ENCODE measurements at regions not wholly inside any gene's neighbourhood (a gene's known extent, or its start where the extent isn't known, plus 50 kb on each side); places are given as distances from the start of the nearest gene placed in this dataset.
A peak's percentile ranks its signal among the peaks of the same experiment; 100 is the strongest.

DNA sequence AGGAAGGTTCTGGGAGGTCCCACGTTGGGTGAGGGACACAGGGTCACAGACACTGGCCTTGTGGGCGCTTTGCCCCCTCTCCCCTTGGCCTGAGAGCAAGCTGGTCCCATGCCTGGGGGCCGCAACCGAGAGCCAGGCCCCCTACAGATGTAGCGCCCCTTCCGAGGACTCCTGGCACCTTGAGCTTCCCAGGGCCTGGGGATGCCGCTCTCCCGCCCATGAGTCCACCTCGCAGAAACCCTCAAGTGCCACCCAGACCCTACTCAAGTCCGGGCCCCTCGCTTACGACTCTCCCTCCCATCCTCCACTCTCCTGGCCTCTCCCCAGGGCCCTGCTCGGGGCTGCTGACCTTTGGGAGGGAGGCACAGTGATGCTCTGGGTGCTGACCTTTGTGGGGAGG, 204.0 kb downstream of the BRD1 start:
- Histone ChIP-seq H3K18ac (ENCODE audit: low read length) (peak overlapping the region; percentile 77), H2BK15ac (ENCODE audit: low read length) (peak overlapping the region; percentile 43), H3K4me2 (ENCODE audit: insufficient read depth, low read length, poor library complexity, severe bottlenecking) (no peak overlapping the region), H4K8ac (ENCODE audit: low read depth, low read length) (no peak overlapping the region), H3K23ac (ENCODE audit: low read depth, low read length, poor library complexity) (no peak overlapping the region), H3K27me3 (ENCODE audit: control insufficient read depth in 3 of 3, insufficient read depth in 3 of 3, low read depth in 1 of 3, low read length in 3 of 3) (peaks cover 0 to 53% (median 0%) of the 10 kb centered on the region in 3 experiments), H3K36me3 (replicated peaks in 1 of 2; ENCODE audit: control insufficient read depth in 2 of 2, insufficient read depth in 2 of 2, low read length in 2 of 2) (no peaks in the 10 kb centered on the region), H3K27ac (replicated peaks; ENCODE audit: low read length) (no peak overlapping the region), H3K4me3 (ENCODE audit: low read length in 2 of 2) (no peak overlapping the region), H3K79me1 (ENCODE audit: low read depth, low read length) (peaks cover 1% of the 10 kb centered on the region), H3K4me1 (ENCODE audit: control insufficient read depth in 2 of 2, insufficient read depth in 1 of 2, low read depth in 1 of 2, low read length in 2 of 2) (peaks cover 0 to 22% of the 10 kb centered on the region in 2 donors), H2BK5ac (ENCODE audit: low read length) (no peak overlapping the region), H2BK12ac (ENCODE audit: low read length) (peak overlapping the region; percentile 91), H3K14ac (ENCODE audit: low read length) (peak overlapping the region; percentile 95), H3K4ac (ENCODE audit: low read length) (no peak overlapping the region), H2BK120ac (ENCODE audit: low read depth, low read length) (no peak overlapping the region), H3K9me3 (replicated peaks in 1 of 2; ENCODE audit: control insufficient read depth in 2 of 2, insufficient read depth in 1 of 2, low read depth in 1 of 2, low read length in 2 of 2) (peaks cover 0 to 1% of the 10 kb centered on the region in 2 donors), H2AFZ (ENCODE audit: low read length) (no peak overlapping the region), H4K91ac (ENCODE audit: low read depth, low read length, poor library complexity) (no peak overlapping the region), H2AK5ac (ENCODE audit: low read depth, low read length) (peak overlapping the region; percentile 22), H3K9ac (ENCODE audit: low read depth, low read length, poor library complexity) (no peak overlapping the region)
- no CpG with 5 or more reads among the region's 13 CpGs for WGBS, 2 donors (ENCODE audit: extremely low coverage in 2 of 2, insufficient read length in 2 of 2, insufficient replicate concordance in 1 of 2)
- DNase-seq (ENCODE audit: low spot score), result no peak

- no peak overlapping the region for H2BK120ac ChIP-seq (ENCODE audit: low read depth, low read length)
- no peak for DNase-seq (ENCODE audit: low spot score)
- no CpG with 5 or more reads among the region's 8 CpGs for WGBS, 2 donors (ENCODE audit: extremely low coverage in 2 of 2, insufficient read length in 2 of 2, insufficient replicate concordance in 1 of 2)
These were observed 204.5 kb downstream of the BRD1 start for GRCh38 chr22:49623176-49623575.

GRCh38 chr22:49622241-49623105, 205.2 kb downstream of the BRD1 start:
- Histone ChIP-seq H3K14ac (ENCODE audit: low read length) (peak overlapping the region; percentile 78), H3K4me2 (ENCODE audit: insufficient read depth, low read length, poor library complexity, severe bottlenecking) (no peak overlapping the region), H3K9me3 (replicated peaks in 1 of 2; ENCODE audit: control insufficient read depth in 2 of 2, insufficient read depth in 1 of 2, low read depth in 1 of 2, low read length in 2 of 2) (peaks cover 0 to 1% of the 10 kb centered on the region in 2 donors), H2AK5ac (ENCODE audit: low read depth, low read length) (peak overlapping the region; percentile 99), H3K79me1 (ENCODE audit: low read depth, low read length) (peaks cover 1% of the 10 kb centered on the region), H3K23ac (ENCODE audit: low read depth, low read length, poor library complexity) (peak overlapping the region; percentile 2), H3K4me1 (ENCODE audit: control insufficient read depth in 2 of 2, insufficient read depth in 1 of 2, low read depth in 1 of 2, low read length in 2 of 2) (peaks cover 0 to 12% of the 10 kb centered on the region in 2 donors), H3K27me3 (ENCODE audit: control insufficient read depth in 3 of 3, insufficient read depth in 3 of 3, low read depth in 1 of 3, low read length in 3 of 3) (peaks cover 0 to 47% (median 0%) of the 10 kb centered on the region in 3 experiments), H3K9ac (ENCODE audit: low read depth, low read length, poor library complexity) (no peak overlapping the region), H2BK12ac (ENCODE audit: low read length) (peak overlapping the region; percentile 98), H2BK5ac (ENCODE audit: low read length) (no peak overlapping the region), H3K4ac (ENCODE audit: low read length) (peak overlapping the region; percentile 18), H3K18ac (ENCODE audit: low read length) (peak overlapping the region; percentile 78), H3K27ac (replicated peaks; ENCODE audit: low read length) (no peak overlapping the region), H3K4me3 (ENCODE audit: low read length in 2 of 2) (no peak overlapping the region), H4K8ac (ENCODE audit: low read depth, low read length) (no peak overlapping the region), H2AFZ (ENCODE audit: low read length) (no peak overlapping the region), H4K91ac (ENCODE audit: low read depth, low read length, poor library complexity) (no peak overlapping the region), H2BK120ac (ENCODE audit: low read depth, low read length) (peak overlapping the region; percentile 40), H3K36me3 (replicated peaks in 1 of 2; ENCODE audit: control insufficient read depth in 2 of 2, insufficient read depth in 2 of 2, low read length in 2 of 2) (no peaks in the 10 kb centered on the region), H2BK15ac (ENCODE audit: low read length) (peak overlapping the region; percentile 3)
- no peak for DNase-seq (ENCODE audit: low spot score)
- WGBS, 2 donors (ENCODE audit: extremely low coverage in 2 of 2, insufficient read length in 2 of 2, insufficient replicate concordance in 1 of 2), result no CpG with 5 or more reads among the region's 29 CpGs

More at GRCh38 chr22:49623176-49623575, 204.5 kb downstream of the BRD1 start:
- H2BK5ac ChIP-seq (ENCODE audit: low read length), result no peak overlapping the region
- no peak overlapping the region for H3K4ac ChIP-seq (ENCODE audit: low read length)
- H2BK12ac ChIP-seq (ENCODE audit: low read length), result peak overlapping the region; percentile 91
- no peak overlapping the region for H3K23ac ChIP-seq (ENCODE audit: low read depth, low read length, poor library complexity)
- H3K36me3 ChIP-seq (replicated peaks in 1 of 2; ENCODE audit: control insufficient read depth in 2 of 2, insufficient read depth in 2 of 2, low read length in 2 of 2), result no peaks in the 10 kb centered on the region
- peaks cover 0 to 19% of the 10 kb centered on the region in 2 donors for H3K4me1 ChIP-seq (ENCODE audit: control insufficient read depth in 2 of 2, insufficient read depth in 1 of 2, low read depth in 1 of 2, low read length in 2 of 2)
- H3K4me2 ChIP-seq (ENCODE audit: insufficient read depth, low read length, poor library complexity, severe bottlenecking), result no peak overlapping the region
- peak overlapping the region; percentile 62 for H3K18ac ChIP-seq (ENCODE audit: low read length)
- H2AFZ ChIP-seq (ENCODE audit: low read length), result no peak overlapping the region
- peak overlapping the region; percentile 95 for H3K14ac ChIP-seq (ENCODE audit: low read length)
- peaks cover 0 to 51% (median 0%) of the 10 kb centered on the region in 3 experiments for H3K27me3 ChIP-seq (ENCODE audit: control insufficient read depth in 3 of 3, insufficient read depth in 3 of 3, low read depth in 1 of 3, low read length in 3 of 3)
- peaks cover 1% of the 10 kb centered on the region for H3K79me1 ChIP-seq (ENCODE audit: low read depth, low read length)
- peaks cover 0 to 1% of the 10 kb centered on the region in 2 donors for H3K9me3 ChIP-seq (replicated peaks in 1 of 2; ENCODE audit: control insufficient read depth in 2 of 2, insufficient read depth in 1 of 2, low read depth in 1 of 2, low read length in 2 of 2)
- no peak overlapping the region for H4K8ac ChIP-seq (ENCODE audit: low read depth, low read length)
- H3K27ac ChIP-seq (replicated peaks; ENCODE audit: low read length), result no peak overlapping the region
- H3K4me3 ChIP-seq (ENCODE audit: low read length in 2 of 2), result no peak overlapping the region
- peak overlapping the region; percentile 43 for H2BK15ac ChIP-seq (ENCODE audit: low read length)
- H4K91ac ChIP-seq (ENCODE audit: low read depth, low read length, poor library complexity), result no peak overlapping the region
- H2AK5ac ChIP-seq (ENCODE audit: low read depth, low read length), result no peak overlapping the region
- no peak overlapping the region for H3K9ac ChIP-seq (ENCODE audit: low read depth, low read length, poor library complexity)

GRCh38 chr22:49621601-49622210, 206.0 kb downstream of the BRD1 start:
- peak overlapping the region; percentile 19 for H2BK5ac ChIP-seq (ENCODE audit: low read length)
- peak overlapping the region; percentile 3 for H2BK15ac ChIP-seq (ENCODE audit: low read length)
- H3K9ac ChIP-seq (ENCODE audit: low read depth, low read length, poor library complexity), result peak overlapping the region; percentile 64
- no peak overlapping the region for H2AFZ ChIP-seq (ENCODE audit: low read length)
- peaks cover 0 to 7% of the 10 kb centered on the region in 2 donors for H3K4me1 ChIP-seq (ENCODE audit: control insufficient read depth in 2 of 2, insufficient read depth in 1 of 2, low read depth in 1 of 2, low read length in 2 of 2)
- H4K91ac ChIP-seq (ENCODE audit: low read depth, low read length, poor library complexity), result no peak overlapping the region
- peak overlapping the region; percentile 99 for H2AK5ac ChIP-seq (ENCODE audit: low read depth, low read length)
- peak overlapping the region; percentile 40 for H2BK120ac ChIP-seq (ENCODE audit: low read depth, low read length)
- no peak overlapping the region for H3K4me3 ChIP-seq (ENCODE audit: low read length in 2 of 2)
- H4K8ac ChIP-seq (ENCODE audit: low read depth, low read length), result no peak overlapping the region
- H3K9me3 ChIP-seq (replicated peaks in 1 of 2; ENCODE audit: control insufficient read depth in 2 of 2, insufficient read depth in 1 of 2, low read depth in 1 of 2, low read length in 2 of 2), result peaks cover 0 to 1% of the 10 kb centered on the region in 2 donors
- H3K4me2 ChIP-seq (ENCODE audit: insufficient read depth, low read length, poor library complexity, severe bottlenecking), result no peak overlapping the region
- no peak overlapping the region for H3K4ac ChIP-seq (ENCODE audit: low read length)
- DNase-seq (ENCODE audit: low spot score), result no peak
- no CpG with 5 or more reads among the region's 20 CpGs for WGBS, 2 donors (ENCODE audit: extremely low coverage in 2 of 2, insufficient read length in 2 of 2, insufficient replicate concordance in 1 of 2)
- H3K18ac ChIP-seq (ENCODE audit: low read length), result peak overlapping the region; percentile 78
- no peak overlapping the region for H3K27ac ChIP-seq (replicated peaks; ENCODE audit: low read length)
- peak overlapping the region; percentile 98 for H2BK12ac ChIP-seq (ENCODE audit: low read length)
- peaks cover 0 to 52% (median 0%) of the 10 kb centered on the region in 3 experiments for H3K27me3 ChIP-seq (ENCODE audit: control insufficient read depth in 3 of 3, insufficient read depth in 3 of 3, low read depth in 1 of 3, low read length in 3 of 3)
- H3K23ac ChIP-seq (ENCODE audit: low read depth, low read length, poor library complexity), result peak overlapping the region; percentile 2
- H3K36me3 ChIP-seq (replicated peaks in 1 of 2; ENCODE audit: control insufficient read depth in 2 of 2, insufficient read depth in 2 of 2, low read length in 2 of 2), result no peaks in the 10 kb centered on the region
- peaks cover 1% of the 10 kb centered on the region for H3K79me1 ChIP-seq (ENCODE audit: low read depth, low read length)
- peak overlapping the region; percentile 78 for H3K14ac ChIP-seq (ENCODE audit: low read length)
